ENCODE measurements at regions not wholly inside any gene's neighbourhood (a gene's known extent, or its start where the extent isn't known, plus 50 kb on each side); places are given as distances from the start of the nearest gene placed in this dataset.
A peak's percentile ranks its signal among the peaks of the same experiment; 100 is the strongest.

DNA sequence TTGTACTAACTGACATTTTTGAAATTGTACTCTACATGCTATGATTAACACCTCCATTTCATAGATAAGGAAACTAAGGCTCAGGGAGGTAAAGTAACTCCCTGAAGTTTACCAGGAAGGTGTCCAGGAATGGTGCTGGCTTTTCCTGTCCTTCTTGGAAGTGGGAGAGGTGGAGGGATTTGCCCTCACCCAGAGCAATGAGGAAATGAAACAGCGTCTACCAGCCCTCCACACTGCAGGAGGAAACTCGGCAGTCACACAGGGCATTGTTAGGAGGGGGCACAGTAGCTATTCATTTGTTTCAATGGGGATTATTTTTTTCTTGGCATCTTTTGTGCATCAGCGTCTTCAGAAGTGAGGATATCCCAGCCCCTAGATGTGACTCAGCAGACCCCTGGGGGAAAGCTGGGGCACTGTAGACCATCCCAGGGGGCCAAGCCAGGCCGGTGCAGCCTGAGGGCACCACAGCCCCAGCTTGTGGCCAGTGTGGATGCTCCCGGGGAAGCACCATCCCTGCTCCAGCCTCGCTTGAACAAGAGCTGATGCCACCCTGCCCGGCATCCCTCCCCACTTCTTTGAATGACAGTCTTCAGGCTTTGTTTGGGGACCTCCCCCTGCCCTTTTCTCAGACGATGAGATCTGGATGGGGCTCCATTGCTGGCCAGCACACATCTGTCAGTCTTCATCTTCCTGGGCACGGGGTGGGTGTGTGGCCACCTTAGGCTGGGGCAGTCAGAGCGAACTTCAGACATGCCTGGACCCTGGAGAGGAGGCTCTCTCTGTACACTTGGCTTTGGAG, 224.4 kb upstream of the PMEPA1 start:
- TF ChIP-seq, protein P1, sequence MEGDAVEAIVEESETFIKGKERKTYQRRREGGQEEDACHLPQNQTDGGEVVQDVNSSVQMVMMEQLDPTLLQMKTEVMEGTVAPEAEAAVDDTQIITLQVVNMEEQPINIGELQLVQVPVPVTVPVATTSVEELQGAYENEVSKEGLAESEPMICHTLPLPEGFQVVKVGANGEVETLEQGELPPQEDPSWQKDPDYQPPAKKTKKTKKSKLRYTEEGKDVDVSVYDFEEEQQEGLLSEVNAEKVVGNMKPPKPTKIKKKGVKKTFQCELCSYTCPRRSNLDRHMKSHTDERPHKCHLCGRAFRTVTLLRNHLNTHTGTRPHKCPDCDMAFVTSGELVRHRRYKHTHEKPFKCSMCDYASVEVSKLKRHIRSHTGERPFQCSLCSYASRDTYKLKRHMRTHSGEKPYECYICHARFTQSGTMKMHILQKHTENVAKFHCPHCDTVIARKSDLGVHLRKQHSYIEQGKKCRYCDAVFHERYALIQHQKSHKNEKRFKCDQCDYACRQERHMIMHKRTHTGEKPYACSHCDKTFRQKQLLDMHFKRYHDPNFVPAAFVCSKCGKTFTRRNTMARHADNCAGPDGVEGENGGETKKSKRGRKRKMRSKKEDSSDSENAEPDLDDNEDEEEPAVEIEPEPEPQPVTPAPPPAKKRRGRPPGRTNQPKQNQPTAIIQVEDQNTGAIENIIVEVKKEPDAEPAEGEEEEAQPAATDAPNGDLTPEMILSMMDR (IDR thresholded peaks at IDR 0.05; ENCODE audit: low read depth, low read length, missing control alignments) = no peak
- DNase-seq (ENCODE audit: extremely low read depth, low read depth) = no peak
- no peak overlapping the region for H3K4me3 ChIP-seq (replicated peaks; ENCODE audit: low read depth, low read length)

DNA sequence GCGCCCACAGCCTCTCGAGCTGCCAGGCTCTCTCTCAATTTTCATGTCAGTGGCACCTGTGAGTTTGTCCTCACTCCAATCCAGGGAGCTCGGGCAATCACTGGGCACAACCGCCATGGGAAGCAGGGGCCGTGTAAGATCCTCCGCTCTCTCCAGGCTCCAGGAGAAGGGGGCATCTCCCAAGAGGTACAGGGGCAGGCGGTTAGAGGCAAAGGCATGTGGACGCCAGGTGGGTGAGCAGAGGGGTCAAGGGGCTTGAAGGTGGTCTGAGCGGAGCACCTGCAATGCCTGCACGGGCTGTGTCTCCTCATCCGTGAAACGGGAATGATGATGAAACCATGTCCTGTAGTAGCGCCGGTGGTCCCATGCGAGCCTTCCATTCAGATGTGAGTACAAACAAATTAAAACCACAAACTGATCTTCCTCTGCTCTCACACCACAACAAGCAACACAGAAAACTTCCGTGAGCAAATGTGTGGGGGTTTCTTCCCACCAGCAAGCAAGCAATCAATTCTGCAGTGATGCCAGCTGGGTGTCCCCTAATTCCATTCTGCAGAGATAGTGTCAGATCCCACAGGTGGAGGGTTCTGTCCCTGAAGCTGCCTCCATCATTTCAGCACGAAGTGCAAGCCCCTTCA, 222.5 kb upstream of the PMEPA1 start:
- TF ChIP-seq, protein P1 (IDR thresholded peaks at IDR 0.05; ENCODE audit: low read depth, low read length, missing control alignments) = no peak
- no peak for DNase-seq (ENCODE audit: extremely low read depth, low read depth)
- H3K4me3 ChIP-seq (replicated peaks; ENCODE audit: low read depth, low read length) = no peak overlapping the region

DNA sequence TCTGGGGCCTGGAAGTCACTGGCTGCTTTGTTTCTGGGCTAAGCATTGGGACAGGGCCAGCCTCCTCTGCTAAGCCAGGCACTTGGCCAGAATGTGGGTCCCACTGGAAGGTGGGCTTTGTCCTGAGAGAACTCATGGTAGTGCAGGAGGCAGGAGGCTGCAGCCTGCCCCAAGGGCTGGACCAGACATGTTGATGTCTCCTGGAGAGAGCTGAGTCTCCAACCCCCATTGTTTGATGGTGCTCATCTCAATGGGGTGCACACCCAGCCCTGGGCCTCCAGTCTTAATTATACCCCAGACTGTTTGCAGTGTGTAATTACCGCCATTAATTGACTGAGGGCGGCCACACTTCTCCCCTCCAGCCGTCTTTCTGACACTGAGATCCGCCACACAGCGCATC, 220.5 kb upstream of the PMEPA1 start:
- no peak for DNase-seq (ENCODE audit: extremely low read depth, low read depth)
- TF ChIP-seq, protein P1 (IDR thresholded peaks at IDR 0.05; ENCODE audit: low read depth, low read length, missing control alignments) = no peak
- no peak overlapping the region for H3K4me3 ChIP-seq (replicated peaks; ENCODE audit: low read depth, low read length)

DNA sequence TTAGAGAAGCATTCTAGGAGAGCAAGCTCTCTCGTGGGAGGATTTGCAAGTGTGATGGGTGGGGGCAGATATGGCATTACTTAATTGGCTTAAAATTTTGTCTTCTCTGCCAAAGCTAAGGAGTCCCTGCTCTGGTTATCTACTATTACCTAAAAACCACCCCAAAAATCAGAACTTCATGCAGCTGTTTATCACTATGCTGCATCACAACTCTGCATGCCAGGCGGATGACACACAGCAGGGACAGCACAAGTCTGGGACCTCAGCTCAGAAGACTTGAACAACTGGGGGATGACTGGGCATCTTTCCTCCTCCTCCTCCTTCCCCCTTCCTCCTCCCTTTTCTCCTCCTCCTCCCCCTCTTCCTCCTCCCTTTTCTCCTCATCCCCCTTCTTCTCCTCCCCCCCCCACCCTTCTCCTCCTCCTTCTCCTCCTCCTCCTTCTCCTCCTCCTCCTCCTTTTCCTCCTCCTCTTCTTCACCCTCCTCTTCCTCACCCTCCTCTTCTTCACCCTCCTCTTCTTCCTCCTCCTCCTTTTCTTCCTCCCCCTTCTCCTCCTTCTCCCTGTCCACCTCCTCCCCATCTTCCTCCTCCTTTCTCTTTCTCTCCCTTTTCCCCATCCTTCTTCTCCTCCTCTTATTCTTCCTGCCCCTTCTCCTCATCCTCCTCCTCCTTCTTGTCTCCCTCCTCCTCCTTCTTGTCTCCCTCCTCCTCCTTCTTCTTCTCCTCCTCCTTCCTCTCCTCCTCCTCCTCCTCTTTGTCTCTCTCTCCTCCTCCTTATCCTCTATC, 218.6 kb upstream of the PMEPA1 start:
- peak; percentile 39 for DNase-seq (ENCODE audit: extremely low read depth, low read depth)
- no peak overlapping the region for H3K4me3 ChIP-seq (replicated peaks; ENCODE audit: low read depth, low read length)
- TF ChIP-seq, protein P1 (IDR thresholded peaks at IDR 0.05; ENCODE audit: low read depth, low read length, missing control alignments) = no peak

DNA sequence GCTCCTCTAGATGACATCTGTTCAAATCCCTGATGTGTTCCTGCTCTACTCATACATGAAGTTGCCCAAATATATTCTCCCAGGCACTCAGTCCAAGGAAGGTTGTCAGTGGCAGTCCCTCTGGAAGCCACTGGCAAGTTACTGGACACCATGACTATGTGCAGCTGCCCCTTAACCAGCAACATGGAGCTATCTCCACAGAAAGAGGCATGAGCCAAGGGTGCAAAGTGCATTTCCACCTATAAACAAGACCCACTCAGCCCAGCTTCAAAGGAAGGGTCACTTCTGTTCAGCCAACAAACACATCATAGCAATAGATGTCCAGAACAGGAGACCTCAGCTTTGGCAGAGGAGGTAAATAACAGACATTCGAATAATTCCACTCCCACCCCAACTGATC, 217.6 kb upstream of the PMEPA1 start:
- no peak overlapping the region for H3K4me3 ChIP-seq (replicated peaks; ENCODE audit: low read depth, low read length)
- DNase-seq (ENCODE audit: extremely low read depth, low read depth) = no peak
- TF ChIP-seq, protein P1 (IDR thresholded peaks at IDR 0.05; ENCODE audit: low read depth, low read length, missing control alignments) = no peak

DNA sequence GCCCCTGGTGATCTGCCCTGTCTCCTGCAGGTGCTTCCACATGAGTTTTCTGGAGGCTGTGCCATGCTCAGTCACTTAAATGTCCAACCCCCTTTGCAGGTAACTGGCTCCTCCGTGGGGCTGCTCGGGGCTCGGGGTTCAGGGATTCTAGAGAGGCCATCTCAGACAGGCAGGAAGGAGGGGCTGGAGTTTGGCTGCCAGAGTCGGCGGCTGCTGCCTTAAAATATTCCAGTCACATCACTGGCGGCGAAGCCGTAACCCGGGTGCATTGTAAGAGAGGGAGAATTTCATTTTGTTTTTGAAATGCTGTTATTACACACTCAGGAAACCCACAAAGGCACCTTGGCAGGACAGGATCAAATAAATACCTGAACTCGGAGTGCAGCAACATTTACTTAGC, 212.9 kb upstream of the PMEPA1 start:
- TF ChIP-seq, protein P1 (IDR thresholded peaks at IDR 0.05; ENCODE audit: low read depth, low read length, missing control alignments) = no peak
- no peak overlapping the region for H3K4me3 ChIP-seq (replicated peaks; ENCODE audit: low read depth, low read length)
- DNase-seq (ENCODE audit: extremely low read depth, low read depth) = no peak

Data from HFF-Myc (cell line).